Lower lobe of right lung (tissue), 2 donors: ENCODE measurements at regions not wholly inside any gene's neighbourhood (a gene's known extent, or its start where the extent isn't known, plus 50 kb on each side); places are given as distances from the start of the nearest gene placed in this dataset.

Experiments used
- ATAC-seq, 2 donors: fragments of 200-7000 bp; cut with Tn5 transposase; one replicate each; pipeline ENCODE4 v1.9.1; 2020 to 2022; ENCODE audit warnings: mild to moderate bottlenecking in 2 of 2, moderate library complexity in 2 of 2
- DNase-seq: peaks from one replicate; pipeline ENCODE4 v3.0.0-alpha.2; 2020
- H3K27ac ChIP-seq: fragments of 200-600 bp; one replicate; pipeline ENCODE4 v1.8.0; 2022
- H3K27me3 ChIP-seq: fragments of 200-600 bp; one replicate; pipeline ENCODE4 v1.8.0; 2022; ENCODE audit warnings: low read depth
- H3K36me3 ChIP-seq: fragments of 200-600 bp; one replicate; pipeline ENCODE4 v1.8.0; 2022; ENCODE audit warnings: mild to moderate bottlenecking
- H3K4me1 ChIP-seq: fragments of 200-600 bp; one replicate; pipeline ENCODE4 v1.8.0; 2022
- H3K4me3 ChIP-seq: fragments of 200-600 bp; one replicate; pipeline ENCODE4 v1.8.0; 2022; ENCODE audit warnings: mild to moderate bottlenecking
- H3K9me3 ChIP-seq: fragments of 200-600 bp; one replicate; pipeline ENCODE4 v1.8.0; 2022
- intact Hi-C: fragments of 100-400 bp; cut with DNase I; formaldehyde crosslinking; loops from one replicate; pipeline ENCODE4 v1.11.0; 2022
- TF ChIP-seq, protein P1 (sequence below): fragments of 200-600 bp; IDR thresholded peaks from one replicate; pipeline ENCODE4 v1.8.0; 2022; ENCODE audit warnings: antibody characterized with exemption, mild to moderate bottlenecking
- donor health status: DM: no; HTN: yes; CAD: no; lungs with severe emphysema.

DNA sequence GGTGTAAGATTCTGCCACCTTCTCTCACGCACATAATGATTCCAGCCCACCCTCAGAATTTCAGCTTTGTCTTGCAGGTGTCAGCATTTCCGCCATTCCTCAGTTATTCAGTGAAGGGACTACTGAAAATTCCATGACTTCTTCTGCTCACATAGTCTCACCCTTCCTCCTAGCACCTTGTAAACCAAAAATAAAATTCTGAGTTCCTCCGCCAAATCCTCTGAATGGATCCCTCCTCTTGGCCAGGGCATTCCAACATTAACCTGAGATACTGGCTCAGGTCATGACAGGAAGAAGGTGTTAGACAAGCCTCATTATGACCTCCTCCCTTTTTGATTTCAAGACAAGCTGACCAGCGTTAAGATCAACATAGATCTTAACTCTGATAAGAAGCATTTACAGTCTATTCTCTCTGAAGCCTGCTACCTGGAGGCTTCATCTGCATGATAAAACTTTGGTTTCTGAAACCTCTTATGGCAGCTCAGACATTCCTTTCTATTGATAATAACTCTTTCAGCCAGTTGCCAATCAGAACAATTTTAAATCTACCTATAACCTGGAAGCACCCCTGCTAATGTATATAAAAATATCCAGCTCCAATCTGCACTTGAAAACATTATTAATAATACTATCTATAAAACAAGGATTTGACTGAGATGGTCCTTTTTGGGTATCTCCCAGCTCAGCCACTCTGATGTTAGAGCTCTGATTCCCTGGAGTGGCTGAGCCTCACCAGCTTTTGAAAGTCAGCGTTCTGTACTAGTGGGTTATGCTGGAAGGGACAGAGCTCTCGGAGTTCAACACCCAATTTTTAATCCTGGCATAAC, 136.4 kb upstream of the APCDD1 start:
- TF ChIP-seq, protein P1, sequence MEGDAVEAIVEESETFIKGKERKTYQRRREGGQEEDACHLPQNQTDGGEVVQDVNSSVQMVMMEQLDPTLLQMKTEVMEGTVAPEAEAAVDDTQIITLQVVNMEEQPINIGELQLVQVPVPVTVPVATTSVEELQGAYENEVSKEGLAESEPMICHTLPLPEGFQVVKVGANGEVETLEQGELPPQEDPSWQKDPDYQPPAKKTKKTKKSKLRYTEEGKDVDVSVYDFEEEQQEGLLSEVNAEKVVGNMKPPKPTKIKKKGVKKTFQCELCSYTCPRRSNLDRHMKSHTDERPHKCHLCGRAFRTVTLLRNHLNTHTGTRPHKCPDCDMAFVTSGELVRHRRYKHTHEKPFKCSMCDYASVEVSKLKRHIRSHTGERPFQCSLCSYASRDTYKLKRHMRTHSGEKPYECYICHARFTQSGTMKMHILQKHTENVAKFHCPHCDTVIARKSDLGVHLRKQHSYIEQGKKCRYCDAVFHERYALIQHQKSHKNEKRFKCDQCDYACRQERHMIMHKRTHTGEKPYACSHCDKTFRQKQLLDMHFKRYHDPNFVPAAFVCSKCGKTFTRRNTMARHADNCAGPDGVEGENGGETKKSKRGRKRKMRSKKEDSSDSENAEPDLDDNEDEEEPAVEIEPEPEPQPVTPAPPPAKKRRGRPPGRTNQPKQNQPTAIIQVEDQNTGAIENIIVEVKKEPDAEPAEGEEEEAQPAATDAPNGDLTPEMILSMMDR, result no peak
- Histone ChIP-seq H3K27ac (no peak overlapping the region), H3K4me1 (no peaks in the 10 kb centered on the region), H3K4me3 (no peak overlapping the region), H3K36me3 (no peaks in the 10 kb centered on the region), H3K9me3 (no peaks in the 10 kb centered on the region), H3K27me3 (no peaks in the 10 kb centered on the region)
- ATAC-seq, result no peak
- no peak for DNase-seq
- intact Hi-C loops, result no loop called here

DNA sequence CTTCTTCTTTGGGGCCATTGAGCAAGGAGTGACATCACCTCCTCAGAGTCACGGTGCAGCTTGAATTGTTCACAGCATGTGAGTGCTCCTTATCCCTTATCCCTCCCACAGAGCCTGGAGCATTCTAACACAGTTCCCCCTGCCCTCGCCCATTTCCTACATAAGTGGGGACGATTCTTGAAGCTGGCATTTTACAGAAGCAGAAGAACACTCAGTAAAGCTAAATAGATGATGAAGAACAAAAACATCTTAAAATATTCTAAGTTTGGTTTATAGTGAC, 135.8 kb upstream of the APCDD1 start:
- intact Hi-C loops, result no loop called here
- Histone ChIP-seq H3K27ac (no peak overlapping the region), H3K4me1 (no peaks in the 10 kb centered on the region), H3K9me3 (no peaks in the 10 kb centered on the region), H3K36me3 (no peaks in the 10 kb centered on the region), H3K27me3 (no peaks in the 10 kb centered on the region), H3K4me3 (no peak overlapping the region)
- no peak for DNase-seq
- TF ChIP-seq, protein P1, result no peak
- no peak for ATAC-seq

DNA sequence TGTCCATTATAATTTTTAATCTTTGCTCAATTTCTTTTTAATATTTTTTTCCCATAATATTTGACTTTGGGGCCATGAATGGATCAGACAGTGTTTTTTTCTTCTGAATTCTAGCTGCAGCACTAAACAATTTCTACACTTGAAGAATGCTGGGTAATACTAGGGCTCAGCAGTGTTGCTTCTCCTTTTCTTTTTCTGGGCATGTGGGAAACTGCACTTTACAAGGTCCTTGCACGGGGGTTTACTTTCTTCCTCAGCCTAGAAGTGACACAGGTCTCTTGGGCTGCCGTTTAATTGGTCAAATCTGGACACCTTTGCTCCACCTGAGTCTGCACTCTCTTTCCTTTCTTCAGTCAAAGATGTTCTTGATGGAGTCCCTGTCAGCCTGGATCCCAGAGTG, 135.4 kb upstream of the APCDD1 start:
- ATAC-seq, result no peak
- DNase-seq, result no peak
- intact Hi-C loops, result no loop called here
- H3K9me3 ChIP-seq, result no peaks in the 10 kb centered on the region
- no peaks in the 10 kb centered on the region for H3K4me1 ChIP-seq
- no peak overlapping the region for H3K27ac ChIP-seq
- H3K36me3 ChIP-seq, result no peaks in the 10 kb centered on the region
- H3K4me3 ChIP-seq, result no peak overlapping the region
- TF ChIP-seq, protein P1, result no peak
- H3K27me3 ChIP-seq, result no peaks in the 10 kb centered on the region

DNA sequence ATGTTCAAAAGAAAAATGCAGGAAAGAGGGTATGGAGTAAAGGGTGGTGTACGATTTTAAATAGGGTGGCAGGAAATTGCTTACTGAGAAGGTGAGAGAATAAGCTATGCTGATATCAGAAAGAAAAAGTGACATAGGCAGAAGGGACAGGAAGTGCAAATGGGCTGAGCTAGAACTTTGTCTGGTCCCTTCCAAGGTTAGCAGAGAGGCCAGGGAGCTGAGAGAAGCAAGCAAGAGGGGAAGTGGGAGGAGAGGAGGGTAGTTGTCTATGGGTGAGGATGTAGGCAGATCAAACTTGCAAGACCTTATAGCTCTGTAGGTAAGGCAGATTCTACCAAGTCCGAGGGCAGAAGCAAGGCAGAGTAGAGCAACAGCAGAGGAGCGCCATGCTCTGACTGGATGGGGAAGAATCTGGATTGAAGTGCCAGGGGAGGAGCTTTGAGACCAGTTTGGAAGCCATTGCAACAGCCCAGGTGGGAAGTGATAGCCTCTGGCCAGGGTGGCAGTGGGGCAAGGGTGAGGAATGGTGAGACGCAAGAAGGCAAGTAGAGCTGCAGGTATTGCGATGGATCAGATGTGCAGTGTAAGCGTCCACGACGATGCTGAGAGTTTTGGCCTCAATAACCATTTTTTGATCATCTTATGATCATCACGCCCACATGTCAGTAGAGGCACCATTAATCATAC, 134.4 kb upstream of the APCDD1 start:
- H3K27ac ChIP-seq, result no peak overlapping the region
- TF ChIP-seq, protein P1, result no peak
- H3K4me3 ChIP-seq, result no peak overlapping the region
- H3K27me3 ChIP-seq, result no peaks in the 10 kb centered on the region
- intact Hi-C loops, result no loop called here
- ATAC-seq, result no peak
- H3K4me1 ChIP-seq, result no peaks in the 10 kb centered on the region
- no peaks in the 10 kb centered on the region for H3K9me3 ChIP-seq
- no peak for DNase-seq
- no peaks in the 10 kb centered on the region for H3K36me3 ChIP-seq

DNA sequence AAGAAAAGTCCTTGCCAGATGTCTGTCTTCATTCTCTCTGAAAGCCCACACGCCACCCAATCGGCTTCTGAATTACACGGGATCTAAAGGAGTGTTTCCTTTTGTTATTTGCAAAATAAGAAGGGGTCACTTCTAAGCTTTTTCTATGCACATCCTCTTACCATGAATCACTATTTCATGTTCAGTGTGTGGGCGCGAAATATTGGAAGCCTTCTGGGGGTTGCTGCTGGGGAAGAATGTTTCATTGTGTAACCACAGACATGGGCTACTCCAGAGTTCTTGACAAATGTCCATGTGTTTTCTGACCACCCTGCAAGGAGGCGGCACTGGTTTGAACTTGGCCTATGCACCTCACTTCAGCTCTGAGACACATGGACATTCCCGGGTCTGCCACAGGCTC, 133.6 kb upstream of the APCDD1 start:
- DNase-seq, result no peak
- Histone ChIP-seq H3K27ac (no peak overlapping the region), H3K4me3 (no peak overlapping the region), H3K27me3 (no peaks in the 10 kb centered on the region), H3K36me3 (no peaks in the 10 kb centered on the region), H3K9me3 (no peaks in the 10 kb centered on the region), H3K4me1 (no peaks in the 10 kb centered on the region)
- TF ChIP-seq, protein P1, result no peak
- no peak for ATAC-seq
- intact Hi-C loops, result no loop called here
